H1 (cell line): ENCODE measurements at regions not wholly inside any gene's neighbourhood (a gene's known extent, or its start where the extent isn't known, plus 50 kb on each side); places are given as distances from the start of the nearest gene placed in this dataset.

ENCODE experiments used
- CTCF ChIA-PET: fragments of 300-600 bp; sonication (Branson Sonifier 250); formaldehyde crosslinking; loops from one replicate; lab custom pipeline; 2021; ENCODE audit not compliant: partially characterized antibody; lab: Charles Lee
- POLR2A ChIA-PET: fragments of 300-600 bp; sonication (Branson Sonifier 250); formaldehyde crosslinking; loops from one replicate; lab custom pipeline; 2021; ENCODE audit warnings: inconsistent platforms; ENCODE audit not compliant: partially characterized antibody; lab: Charles Lee
- DNase-seq, 2 experiments: peaks; one replicate each; pipeline versions ENCODE4 v3.0.0 to v3.0.0-alpha.2; 2010 to 2022; ENCODE audit warnings: low spot score in 2 of 2, low read depth in 1 of 2, mixed read lengths in 1 of 2
- FAIRE-seq: peaks from 2 replicates; lab custom pipeline; 2011; peaks lifted over from hg19 to GRCh38; lab: Jason Lieb, UNC
- H2AFZ ChIP-seq: 2 replicates; pipeline ENCODE4 v1.8.1; 2012; ENCODE audit warnings: low read length, inconsistent platforms
- H2AK5ac ChIP-seq: 2 replicates; pipeline ENCODE4 v1.6.1; 2013; ENCODE audit warnings: low read depth, low read length
- H2BK120ac ChIP-seq: replicated peaks from 2 replicates; pipeline ENCODE3; 2013; ENCODE audit warnings: low read depth, low read length, inconsistent platforms
- H2BK12ac ChIP-seq: 2 replicates; pipeline ENCODE4 v1.6.1; 2013; ENCODE audit warnings: low read depth, low read length
- H2BK15ac ChIP-seq: 2 replicates; pipeline ENCODE4 v1.6.1; 2013; ENCODE audit warnings: low read length
- H2BK20ac ChIP-seq: 2 replicates; pipeline ENCODE4 v1.6.1; 2013; ENCODE audit warnings: low read length
- H2BK5ac ChIP-seq: 2 replicates; pipeline ENCODE4 v1.6.1; 2013; ENCODE audit warnings: low read depth, low read length
- H3K14ac ChIP-seq: 2 replicates; pipeline ENCODE4 v1.6.1; 2013; ENCODE audit warnings: inconsistent platforms; ENCODE audit not compliant: insufficient read length
- H3K18ac ChIP-seq: 2 replicates; pipeline ENCODE4 v1.6.1; 2013; ENCODE audit warnings: low read length; ENCODE audit errors: extremely low read depth
- H3K23ac ChIP-seq: 2 replicates; pipeline ENCODE4 v1.6.1; 2013; ENCODE audit warnings: inconsistent platforms; ENCODE audit not compliant: insufficient read length
- H3K23me2 ChIP-seq: 2 replicates; pipeline ENCODE4 v1.6.1; 2013; ENCODE audit warnings: low read depth, low read length
- H3K27ac ChIP-seq: 2 replicates; pipeline ENCODE4 v1.6.1; 2011; ENCODE audit warnings: low read depth, low read length, inconsistent platforms
- H3K27me3 ChIP-seq, 4 experiments: replicated peaks in 1 of 4; 1 replicate in 1 of 4; 2 replicates in 3 of 4; pipeline versions ENCODE4 v1.6.1 to v1.8.1; 2011 to 2013; ENCODE audit warnings: low read length in 3 of 4, mild to moderate bottlenecking in 3 of 4, inconsistent platforms in 2 of 4, mixed read lengths in 2 of 4, moderate library complexity in 1 of 4; ENCODE audit not compliant: control insufficient read depth in 3 of 4, insufficient read depth in 3 of 4; ENCODE audit errors: extremely low read depth in 1 of 4
- H3K36me3 ChIP-seq, 4 experiments: 2 replicates each; pipeline versions ENCODE4 v1.6.1 to v1.8.1; 2011 to 2013; ENCODE audit warnings: mild to moderate bottlenecking in 4 of 4, low read length in 3 of 4, moderate library complexity in 2 of 4, control low read depth in 1 of 4, inconsistent platforms in 1 of 4; ENCODE audit not compliant: insufficient read depth in 4 of 4, control insufficient read depth in 2 of 4
- H3K4ac ChIP-seq: replicated peaks from 2 replicates; pipeline ENCODE3; 2013; ENCODE audit warnings: low read length, low read depth, mixed read lengths, inconsistent platforms; ENCODE audit not compliant: insufficient read length
- H3K4me1 ChIP-seq, 4 experiments: replicated peaks in 1 of 4; 1 replicate in 1 of 4; 2 replicates in 3 of 4; pipeline versions ENCODE4 v1.6.1 to v1.8.1; 2011 to 2013; ENCODE audit warnings: low read length in 3 of 4, inconsistent platforms in 2 of 4, mixed read lengths in 1 of 4; ENCODE audit not compliant: insufficient read depth in 4 of 4, control insufficient read depth in 3 of 4
- H3K4me2 ChIP-seq, 2 experiments: 2 replicates each; pipeline versions ENCODE4 v1.6.1 to v1.8.1; 2011 to 2013; ENCODE audit warnings: low read depth in 2 of 2, low read length in 2 of 2, control low read depth in 1 of 2, inconsistent platforms in 1 of 2, mild to moderate bottlenecking in 1 of 2; ENCODE audit not compliant: insufficient read depth in 1 of 2
- H3K4me3 ChIP-seq, 4 experiments: fragments of 200-600, 300-600 bp in 1 of 4; sonication (generic), shearing (Covaris generic), sonication (Bioruptor Twin) in 1 of 4; 2 replicates each; pipeline versions ENCODE4 v1.5.1 to v1.8.1; 2011 to 2016; ENCODE audit warnings: low read length in 4 of 4, low read depth in 3 of 4, control low read depth in 2 of 4, inconsistent platforms in 2 of 4, mild to moderate bottlenecking in 2 of 4, mixed read lengths in 1 of 4, moderate library complexity in 1 of 4; ENCODE audit not compliant: insufficient read depth in 2 of 4; ENCODE audit errors: extremely low read depth in 1 of 4
- H3K56ac ChIP-seq: replicated peaks from 2 replicates; pipeline ENCODE3; 2013; ENCODE audit warnings: low read depth, mild to moderate bottlenecking, mixed read lengths, low read length, inconsistent platforms; ENCODE audit not compliant: insufficient read length
- H3K79me1 ChIP-seq: 2 replicates; pipeline ENCODE4 v1.6.1; 2013; ENCODE audit warnings: low read depth, low read length, control low read depth
- H3K79me2 ChIP-seq, 2 experiments: 2 replicates each; pipeline versions ENCODE4 v1.6.1 to v1.8.1; 2012 to 2013; ENCODE audit warnings: low read length in 2 of 2, mild to moderate bottlenecking in 2 of 2, inconsistent platforms in 1 of 2; ENCODE audit not compliant: insufficient read depth in 2 of 2, control insufficient read depth in 1 of 2
- H3K9ac ChIP-seq, 4 experiments: replicated peaks in 1 of 4; 1 replicate in 1 of 4; 2 replicates in 3 of 4; pipeline versions ENCODE4 v1.6.1 to v1.8.1; 2011 to 2013; ENCODE audit warnings: low read depth in 3 of 4, low read length in 3 of 4, control low read depth in 2 of 4, mild to moderate bottlenecking in 2 of 4, moderate library complexity in 2 of 4, inconsistent platforms in 1 of 4; ENCODE audit errors: extremely low read depth in 1 of 4
- H3K9me3 ChIP-seq, 2 experiments: 2 replicates each; pipeline versions ENCODE4 v1.6.1 to v1.8.1; 2012 to 2013; ENCODE audit warnings: mild to moderate bottlenecking in 2 of 2, moderate library complexity in 2 of 2, control low read depth in 1 of 2, inconsistent platforms in 1 of 2, low read depth in 1 of 2, low read length in 1 of 2, mixed read lengths in 1 of 2; ENCODE audit not compliant: insufficient read depth in 2 of 2
- H4K20me1 ChIP-seq, 2 experiments: replicated peaks in 1 of 2; 2 replicates each; pipeline versions ENCODE3 to v1.8.1; 2011 to 2013; ENCODE audit warnings: inconsistent platforms in 2 of 2, low read length in 2 of 2, mild to moderate bottlenecking in 1 of 2; ENCODE audit not compliant: insufficient read depth in 2 of 2, control insufficient read depth in 1 of 2
- H4K5ac ChIP-seq: 2 replicates; pipeline ENCODE4 v1.6.1; 2013; ENCODE audit warnings: low read length, low read depth, mixed read lengths, inconsistent platforms; ENCODE audit not compliant: insufficient read length
- H4K8ac ChIP-seq: 2 replicates; pipeline ENCODE4 v1.8.0; 2013; ENCODE audit warnings: mild to moderate bottlenecking, moderate library complexity, low read length, inconsistent platforms; ENCODE audit not compliant: insufficient read depth; ENCODE audit errors: extremely low read depth
- H4K91ac ChIP-seq: replicated peaks from 2 replicates; pipeline ENCODE3; 2013; ENCODE audit warnings: low read length, mixed read lengths, inconsistent platforms; ENCODE audit not compliant: insufficient read length
- BRCA1 ChIP-seq: IDR thresholded peaks from 2 replicates; pipeline ENCODE4 v1.6.1; 2012; ENCODE audit warnings: low read depth, low read length, improper control_type of control experiment
- CEBPB ChIP-seq: IDR thresholded peaks from 2 replicates; pipeline ENCODE4 v1.6.1; 2012; ENCODE audit warnings: low read depth, low read length
- CHD1 ChIP-seq: IDR thresholded peaks from 2 replicates; pipeline ENCODE4 v1.6.1; 2012; ENCODE audit warnings: low read depth, low read length, improper control_type of control experiment
- CHD2 ChIP-seq: IDR thresholded peaks from 2 replicates; pipeline ENCODE4 v1.6.1; 2012; ENCODE audit warnings: low read length, improper control_type of control experiment
- HDAC2 ChIP-seq, 2 experiments: fragments of 300-600 bp in 1 of 2; sonication (generic) in 1 of 2; IDR thresholded peaks; 2 replicates each; pipeline ENCODE4 v1.6.1; 2011 to 2012; ENCODE audit warnings: low read depth in 2 of 2, low read length in 2 of 2, mild to moderate bottlenecking in 2 of 2, moderate library complexity in 2 of 2, borderline replicate concordance in 1 of 2, inconsistent platforms in 1 of 2
- MAFK ChIP-seq: IDR thresholded peaks from 2 replicates; pipeline ENCODE4 v1.6.1; 2012; ENCODE audit warnings: low read depth, mild to moderate bottlenecking, improper control_type of control experiment, low read length
- POLR2A ChIP-seq, 2 experiments: IDR thresholded peaks; 1 replicate in 1 of 2; 2 replicates in 1 of 2; pipeline ENCODE4 v1.6.1; 2011; ENCODE audit warnings: low read depth in 2 of 2, low read length in 2 of 2, mild to moderate bottlenecking in 2 of 2; ENCODE audit errors: control extremely low read depth in 1 of 2
- SAP30 ChIP-seq: fragments of 300-600 bp; sonication (generic); IDR thresholded peaks from 2 replicates; pipeline ENCODE4 v1.7.1; 2012; ENCODE audit warnings: low read length, moderate library complexity, mild to moderate bottlenecking, inconsistent platforms; ENCODE audit not compliant: insufficient read depth, insufficient replicate concordance
- SIN3A ChIP-seq, 2 experiments: IDR thresholded peaks in 1 of 2; conservative IDR thresholded peaks in 1 of 2; 2 replicates each; pipeline ENCODE4 v1.6.1; 2011 to 2012; ENCODE audit warnings: low read length in 2 of 2, improper control_type of control experiment in 1 of 2, low read depth in 1 of 2, mild to moderate bottlenecking in 1 of 2
- SP2 ChIP-seq: IDR thresholded peaks from 2 replicates; pipeline ENCODE4 v1.6.1; 2012; ENCODE audit warnings: mild to moderate bottlenecking, low read length, inconsistent platforms
- TBP ChIP-seq: IDR thresholded peaks from 2 replicates; pipeline ENCODE4 v1.6.1; 2011; ENCODE audit warnings: low read depth, low read length, improper control_type of control experiment
- TCF12 ChIP-seq: IDR thresholded peaks from 2 replicates; pipeline ENCODE4 v1.6.1; 2011; ENCODE audit warnings: low read depth, mild to moderate bottlenecking, low read length
- WGBS, 2 experiments: shearing (Covaris generic) in 1 of 2; methylation state at CpG; one replicate each; pipeline versions ENCODE4 v1.1.6 to v1.1.7; 2013 to 2015; ENCODE audit warnings: low lambda C conversion rate in 2 of 2, mixed read lengths in 2 of 2, inconsistent platforms in 1 of 2, low coverage in 1 of 2, missing lambda C conversion rate in 1 of 2; ENCODE audit not compliant: insufficient replicate concordance in 2 of 2, insufficient coverage in 1 of 2, insufficient read length in 1 of 2; ENCODE audit errors: extremely low coverage in 1 of 2, missing lambda C conversion rate in 1 of 2; 5-methylcytosine and 5-hydroxymethylcytosine counted together
- TF ChIP-seq, protein P1 (sequence below): IDR thresholded peaks from 2 replicates; pipeline ENCODE4 v1.6.1; 2012; ENCODE audit warnings: inconsistent platforms

DNA sequence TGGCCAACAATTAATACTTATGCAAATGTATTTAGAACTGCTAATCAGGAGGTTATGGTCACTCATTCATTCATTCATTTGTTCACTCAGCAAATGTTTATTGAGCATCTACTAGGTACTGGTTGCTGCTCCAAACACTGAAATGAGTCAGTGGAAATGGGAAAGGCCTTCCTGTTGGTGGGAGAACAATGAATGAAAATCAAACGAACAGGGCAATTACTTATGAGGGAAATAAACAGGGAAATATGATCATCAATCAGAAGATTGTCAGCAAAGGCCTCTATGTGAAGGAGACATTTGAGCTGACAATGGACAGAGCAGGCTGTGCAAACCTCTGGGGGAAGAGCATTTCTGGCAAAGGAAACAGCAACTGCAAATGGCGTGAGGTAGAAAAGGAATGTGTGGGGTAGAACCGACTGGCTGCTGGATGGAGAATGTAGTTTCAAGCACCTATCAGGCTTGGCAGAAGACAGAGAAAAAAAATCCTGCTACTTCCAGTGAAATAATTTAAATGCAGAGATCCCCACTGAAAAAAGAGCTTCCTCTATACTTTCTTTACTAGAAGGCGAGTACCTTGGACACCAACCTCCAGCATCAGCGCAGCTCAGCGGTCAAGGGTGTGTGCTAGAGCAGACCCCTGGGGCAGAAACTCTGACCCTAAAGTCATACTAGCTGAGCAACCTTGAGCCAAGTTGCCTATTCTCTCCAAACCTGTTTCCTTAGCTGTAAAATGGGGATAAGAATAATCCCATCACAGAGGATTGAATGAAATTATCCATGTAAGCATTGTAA, 108.8 kb upstream of the EEPD1 start:
- TF ChIP-seq BRCA1 = no peak
- TF ChIP-seq HDAC2 (IDR thresholded peaks at IDR 0.05; ENCODE audit: borderline replicate concordance in 1 of 2, low read depth in 2 of 2, low read length in 2 of 2) = no peak
- no peak for TF ChIP-seq SIN3A (conservative IDR thresholded peaks at IDR 0.05 in 1 of 2, IDR thresholded peaks at IDR 0.05 in 1 of 2; ENCODE audit: low read depth in 1 of 2, low read length in 2 of 2)
- TF ChIP-seq, protein P1, sequence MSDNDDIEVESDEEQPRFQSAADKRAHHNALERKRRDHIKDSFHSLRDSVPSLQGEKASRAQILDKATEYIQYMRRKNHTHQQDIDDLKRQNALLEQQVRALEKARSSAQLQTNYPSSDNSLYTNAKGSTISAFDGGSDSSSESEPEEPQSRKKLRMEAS = no peak
- TF ChIP-seq SP2 = no peak
- TF ChIP-seq TCF12 = no peak
- TF ChIP-seq TBP = no peak
- TF ChIP-seq MAFK = no peak
- TF ChIP-seq CHD1 = no peak
- TF ChIP-seq CHD2 = no peak
- no peak for TF ChIP-seq SAP30
- TF ChIP-seq POLR2A (IDR thresholded peaks at IDR 0.05; ENCODE audit: control extremely low read depth in 1 of 2, low read depth in 2 of 2, low read length in 2 of 2) = no peak
- TF ChIP-seq CEBPB = no peak
- no peaks in the 10 kb centered on the region for H4K20me1 ChIP-seq
- H4K5ac ChIP-seq = no peak overlapping the region
- no peaks in the 10 kb centered on the region for H3K36me3 ChIP-seq
- H2AFZ ChIP-seq = no peak overlapping the region
- H2BK20ac ChIP-seq = no peak overlapping the region
- no peak overlapping the region for H3K56ac ChIP-seq
- H2BK120ac ChIP-seq = no peak overlapping the region
- no peaks in the 10 kb centered on the region for H3K27me3 ChIP-seq
- H3K79me1 ChIP-seq = no peaks in the 10 kb centered on the region
- no peak overlapping the region for H3K4ac ChIP-seq
- H3K4me1 ChIP-seq = peaks cover 6 to 26% (median 8%) of the 10 kb centered on the region in 4 experiments; a peak in 5 of 7 replicates
- H3K18ac ChIP-seq = no peak overlapping the region
- no peak overlapping the region for H3K27ac ChIP-seq
- no peak for DNase-seq
- H2BK15ac ChIP-seq = no peak overlapping the region
- H2BK5ac ChIP-seq = no peak overlapping the region
- H3K4me3 ChIP-seq = no peak overlapping the region
- H3K79me2 ChIP-seq = no peaks in the 10 kb centered on the region
- no peak overlapping the region for H3K14ac ChIP-seq
- H2AK5ac ChIP-seq = no peak overlapping the region
- H4K91ac ChIP-seq = no peak overlapping the region
- H2BK12ac ChIP-seq = no peak overlapping the region
- H3K4me2 ChIP-seq = no peak overlapping the region
- POLR2A ChIA-PET = no interaction called here
- CTCF ChIA-PET = interaction anchor here (1.2 kb wide), 1 partner anchor 26 kb away, joined by 3 read pairs; no protein-coding TSS in a partner anchor
- WGBS, 2 experiments = 93% methylated on average over 6 of the region's 6 CpGs; no CpG with 5 or more reads in 1 of the 2 experiments
- H3K9me3 ChIP-seq = no peaks in the 10 kb centered on the region
- no peak overlapping the region for H3K9ac ChIP-seq
- H3K23ac ChIP-seq = no peak overlapping the region
- H4K8ac ChIP-seq = no peak overlapping the region
- FAIRE-seq = no peak
- H3K23me2 ChIP-seq = no peaks in the 10 kb centered on the region
